ENCODE measurements at regions not wholly inside any gene's neighbourhood (a gene's known extent, or its start where the extent isn't known, plus 50 kb on each side); places are given as distances from the start of the nearest gene placed in this dataset.

DNA sequence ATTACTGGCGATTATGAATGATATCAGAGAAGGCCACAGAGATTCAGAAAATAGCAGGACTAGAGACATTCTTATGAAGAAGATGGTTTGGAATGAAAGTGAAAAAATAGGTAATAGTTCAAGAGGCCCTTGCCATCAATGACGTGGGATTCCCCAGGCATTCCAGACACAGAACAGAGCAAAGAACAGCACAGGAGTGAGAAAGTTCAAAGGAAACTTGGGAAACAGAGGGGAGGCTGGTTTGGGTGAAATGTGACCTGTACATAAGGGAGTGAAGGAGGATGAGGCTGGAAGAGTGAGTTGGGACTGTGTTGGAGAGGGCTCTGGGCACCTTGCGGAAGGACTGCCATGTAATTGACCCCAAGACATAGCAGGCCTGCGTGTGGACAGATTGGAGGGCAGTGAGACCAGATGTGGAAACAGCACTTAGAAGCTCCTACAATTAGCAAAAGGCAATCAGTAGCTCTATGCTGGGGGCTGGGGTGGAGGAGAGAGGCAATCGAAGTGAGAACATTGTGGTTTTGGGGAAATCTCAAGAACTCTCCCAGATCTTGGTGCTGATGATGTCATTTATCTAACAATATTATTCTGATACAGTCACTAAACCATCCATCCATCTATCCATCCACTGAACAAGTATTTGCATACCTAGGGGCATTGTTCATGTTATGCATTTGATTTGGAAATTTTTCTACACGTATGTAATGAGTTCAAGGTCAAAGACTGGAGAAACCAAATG is 365.3 kb upstream of the ZFHX3 start:
- Histone ChIP-seq H3K9me3 (ENCODE audit: control insufficient read depth, low read depth, low read length) (no peaks in the 10 kb centered on the region), H3K4me1 (ENCODE audit: control insufficient read depth, extremely low read depth, insufficient read depth, low read length) (no peaks in the 10 kb centered on the region), H2AFZ (ENCODE audit: control insufficient read depth, low read length) (no peak overlapping the region), H3K9me1 (ENCODE audit: control insufficient read depth, extremely low read depth, insufficient read depth, low read length) (no peaks in the 10 kb centered on the region), H3K4me2 (ENCODE audit: control insufficient read depth, extremely low read depth, insufficient read depth, low read depth, low read length) (no peak overlapping the region), H3K4me3 (ENCODE audit: control insufficient read depth in 2 of 3, extremely low read depth in 1 of 3, insufficient read depth in 2 of 3, low read depth in 1 of 3, low read length in 3 of 3) (no peak overlapping the region), H4K20me1 (ENCODE audit: control insufficient read depth, extremely low read depth, insufficient read depth, low read length) (no peaks in the 10 kb centered on the region), H3K79me2 (ENCODE audit: control insufficient read depth, insufficient read depth, low read length) (no peaks in the 10 kb centered on the region), H3K27me3 (ENCODE audit: control insufficient read depth, extremely low read depth, insufficient read depth, low read length) (no peaks in the 10 kb centered on the region), H3K36me3 (ENCODE audit: control insufficient read depth in 2 of 2, extremely low read depth in 1 of 2, insufficient read depth in 2 of 2, low read length in 2 of 2) (no peaks in the 10 kb centered on the region), H3K27ac (ENCODE audit: control insufficient read depth, insufficient read depth, low read length) (no peak overlapping the region), H3K9ac (ENCODE audit: control insufficient read depth, extremely low read depth, insufficient read depth, low read length) (no peak overlapping the region)
- dilution Hi-C loops (cut with MboI; ENCODE audit: extremely low pct_ligation_motif_present, low sequenced_read_pairs): no loop called here
- DNase-seq (ENCODE audit: low read depth, low spot score) (no peak), FAIRE-seq (no peak)
- TF ChIP-seq EZH2 (IDR thresholded peaks at IDR 0.05; ENCODE audit: low read length): no peak
- TF ChIP-seq, protein P1, sequence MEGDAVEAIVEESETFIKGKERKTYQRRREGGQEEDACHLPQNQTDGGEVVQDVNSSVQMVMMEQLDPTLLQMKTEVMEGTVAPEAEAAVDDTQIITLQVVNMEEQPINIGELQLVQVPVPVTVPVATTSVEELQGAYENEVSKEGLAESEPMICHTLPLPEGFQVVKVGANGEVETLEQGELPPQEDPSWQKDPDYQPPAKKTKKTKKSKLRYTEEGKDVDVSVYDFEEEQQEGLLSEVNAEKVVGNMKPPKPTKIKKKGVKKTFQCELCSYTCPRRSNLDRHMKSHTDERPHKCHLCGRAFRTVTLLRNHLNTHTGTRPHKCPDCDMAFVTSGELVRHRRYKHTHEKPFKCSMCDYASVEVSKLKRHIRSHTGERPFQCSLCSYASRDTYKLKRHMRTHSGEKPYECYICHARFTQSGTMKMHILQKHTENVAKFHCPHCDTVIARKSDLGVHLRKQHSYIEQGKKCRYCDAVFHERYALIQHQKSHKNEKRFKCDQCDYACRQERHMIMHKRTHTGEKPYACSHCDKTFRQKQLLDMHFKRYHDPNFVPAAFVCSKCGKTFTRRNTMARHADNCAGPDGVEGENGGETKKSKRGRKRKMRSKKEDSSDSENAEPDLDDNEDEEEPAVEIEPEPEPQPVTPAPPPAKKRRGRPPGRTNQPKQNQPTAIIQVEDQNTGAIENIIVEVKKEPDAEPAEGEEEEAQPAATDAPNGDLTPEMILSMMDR (optimal IDR thresholded peaks at IDR 0.05 in 1 of 3, IDR thresholded peaks at IDR 0.05 in 1 of 3, conservative IDR thresholded peaks at IDR 0.05 in 1 of 3; ENCODE audit: extremely low read depth in 1 of 3, insufficient read depth in 2 of 3, low read length in 3 of 3): no peak

DNA sequence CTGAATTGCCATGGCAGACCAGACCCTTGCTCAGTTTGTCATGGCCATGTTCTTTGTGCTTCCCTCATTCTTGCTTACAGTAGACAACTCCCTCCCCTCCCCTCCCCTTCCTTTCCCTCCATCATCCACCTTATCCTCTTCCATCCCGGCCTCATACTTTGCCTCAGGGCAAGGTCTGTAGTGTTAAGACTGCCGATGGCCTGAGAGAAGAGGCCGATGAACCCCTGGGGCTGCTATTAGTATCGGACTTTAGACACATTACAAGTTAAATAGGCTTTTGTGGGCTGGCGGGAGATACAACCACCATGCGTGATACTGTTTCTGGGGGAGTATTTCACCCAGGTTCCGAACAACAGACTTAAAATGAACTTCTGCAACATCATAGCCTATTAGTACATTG is 364.5 kb upstream of the ZFHX3 start:
- H3K9me3 ChIP-seq (ENCODE audit: control insufficient read depth, low read depth, low read length): no peaks in the 10 kb centered on the region
- no peak overlapping the region for H3K9ac ChIP-seq (ENCODE audit: control insufficient read depth, extremely low read depth, insufficient read depth, low read length)
- dilution Hi-C loops (cut with MboI; ENCODE audit: extremely low pct_ligation_motif_present, low sequenced_read_pairs): no loop called here
- H3K4me3 ChIP-seq (ENCODE audit: control insufficient read depth in 2 of 3, extremely low read depth in 1 of 3, insufficient read depth in 2 of 3, low read depth in 1 of 3, low read length in 3 of 3): no peak overlapping the region
- TF ChIP-seq, protein P1 (optimal IDR thresholded peaks at IDR 0.05 in 1 of 3, IDR thresholded peaks at IDR 0.05 in 1 of 3, conservative IDR thresholded peaks at IDR 0.05 in 1 of 3; ENCODE audit: extremely low read depth in 1 of 3, insufficient read depth in 2 of 3, low read length in 3 of 3): no peak
- no peak for TF ChIP-seq EZH2 (IDR thresholded peaks at IDR 0.05; ENCODE audit: low read length)
- H3K79me2 ChIP-seq (ENCODE audit: control insufficient read depth, insufficient read depth, low read length): no peaks in the 10 kb centered on the region
- no peak overlapping the region for H3K4me2 ChIP-seq (ENCODE audit: control insufficient read depth, extremely low read depth, insufficient read depth, low read depth, low read length)
- H3K36me3 ChIP-seq (ENCODE audit: control insufficient read depth in 2 of 2, extremely low read depth in 1 of 2, insufficient read depth in 2 of 2, low read length in 2 of 2): no peaks in the 10 kb centered on the region
- no peaks in the 10 kb centered on the region for H3K27me3 ChIP-seq (ENCODE audit: control insufficient read depth, extremely low read depth, insufficient read depth, low read length)
- H3K4me1 ChIP-seq (ENCODE audit: control insufficient read depth, extremely low read depth, insufficient read depth, low read length): no peaks in the 10 kb centered on the region
- no peak for DNase-seq (ENCODE audit: low read depth, low spot score)
- no peak overlapping the region for H3K27ac ChIP-seq (ENCODE audit: control insufficient read depth, insufficient read depth, low read length)
- no peak for FAIRE-seq
- no peaks in the 10 kb centered on the region for H4K20me1 ChIP-seq (ENCODE audit: control insufficient read depth, extremely low read depth, insufficient read depth, low read length)
- no peaks in the 10 kb centered on the region for H3K9me1 ChIP-seq (ENCODE audit: control insufficient read depth, extremely low read depth, insufficient read depth, low read length)
- H2AFZ ChIP-seq (ENCODE audit: control insufficient read depth, low read length): no peak overlapping the region

All from keratinocyte (primary cell).